ENCODE measurements at regions not wholly inside any gene's neighbourhood (a gene's known extent, or its start where the extent isn't known, plus 50 kb on each side); places are given as distances from the start of the nearest gene placed in this dataset.

DNA sequence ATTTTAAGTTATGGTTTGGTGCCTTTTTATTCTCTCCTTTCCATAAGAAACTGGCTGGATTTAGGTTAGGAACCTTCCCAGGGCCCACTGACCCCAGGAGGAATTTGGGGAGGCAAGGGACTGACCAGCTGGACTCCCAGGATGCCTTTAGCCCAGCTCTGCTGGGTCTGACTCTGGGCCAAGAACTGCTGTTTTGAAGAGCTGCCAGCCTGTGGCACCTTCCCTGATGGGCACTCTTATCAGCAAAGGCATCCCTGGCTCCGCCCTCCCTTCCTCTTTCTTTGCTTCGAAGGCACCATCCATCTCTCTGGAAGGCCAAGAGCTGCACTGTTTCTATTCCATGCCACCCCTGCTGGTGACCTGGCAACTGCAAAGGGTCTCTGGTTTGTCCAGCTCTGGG is 174.7 kb downstream of the POU4F1 start:
- DNase-seq (ENCODE audit: extremely low read depth, low read depth), result no peak

- no peak for DNase-seq (ENCODE audit: extremely low read depth, low read depth)
These were observed 177.2 kb downstream of the POU4F1 start for GRCh38 chr13:78426183-78426582.

- DNase-seq (ENCODE audit: extremely low read depth, low read depth), result no peak
These were observed 182.5 kb downstream of the POU4F1 start for GRCh38 chr13:78420814-78421213.

DNA sequence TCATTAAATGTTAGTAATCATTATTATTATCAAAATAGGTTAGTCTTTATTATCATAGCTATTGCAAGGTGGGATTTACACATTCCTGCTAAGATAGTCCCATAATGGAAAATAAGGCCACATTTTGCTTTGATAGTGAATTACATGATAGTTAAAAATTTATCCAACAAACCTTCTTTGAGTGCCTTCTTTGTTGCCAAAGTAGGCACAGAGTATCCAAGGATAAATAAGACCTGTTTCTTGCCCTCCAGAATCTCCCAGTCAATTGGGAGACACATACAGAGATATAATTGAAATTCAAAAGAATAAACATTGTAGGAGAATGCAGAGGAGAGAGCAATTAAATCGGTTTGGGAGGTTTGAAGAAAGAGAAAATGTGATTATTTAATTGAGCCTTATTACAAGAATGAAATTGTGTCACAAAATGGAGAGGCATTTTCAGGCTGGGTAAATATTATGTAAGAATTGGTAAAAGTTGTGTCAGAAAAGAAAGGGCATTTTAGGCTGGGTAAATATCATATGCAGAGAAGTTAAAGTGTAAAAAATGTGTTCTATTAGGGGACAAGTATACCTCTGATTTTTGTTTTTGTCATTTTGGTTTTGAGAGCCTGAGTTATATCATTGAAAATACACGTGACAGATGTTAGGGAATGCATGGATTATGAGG is 189.3 kb downstream of the POU4F1 start:
- no peak for DNase-seq (ENCODE audit: extremely low read depth, low read depth)

- no peak for DNase-seq (ENCODE audit: extremely low read depth, low read depth)
These were observed 192.5 kb downstream of the POU4F1 start for GRCh38 chr13:78410847-78411246.

- DNase-seq (ENCODE audit: extremely low read depth, low read depth), result no peak
These were observed 193.2 kb downstream of the POU4F1 start for GRCh38 chr13:78410164-78410563.

GRCh38 chr13:78409172-78409571 is 194.2 kb downstream of the POU4F1 start:
- DNase-seq (ENCODE audit: extremely low read depth, low read depth), result no peak

- DNase-seq (ENCODE audit: extremely low read depth, low read depth), result no peak
These were observed 198.4 kb downstream of the POU4F1 start for GRCh38 chr13:78404846-78405360.

GRCh38 chr13:78402708-78403400 is 200.5 kb downstream of the POU4F1 start:
- no peak for DNase-seq (ENCODE audit: extremely low read depth, low read depth)

GRCh38 chr13:78401873-78402707 is 201.3 kb downstream of the POU4F1 start:
- no peak for DNase-seq (ENCODE audit: extremely low read depth, low read depth)

GRCh38 chr13:78398743-78399410 is 204.5 kb downstream of the POU4F1 start:
- DNase-seq (ENCODE audit: extremely low read depth, low read depth), result no peak

- no peak for DNase-seq (ENCODE audit: extremely low read depth, low read depth)
These were observed 209.8 kb downstream of the POU4F1 start for GRCh38 chr13:78393286-78394142.

DNA sequence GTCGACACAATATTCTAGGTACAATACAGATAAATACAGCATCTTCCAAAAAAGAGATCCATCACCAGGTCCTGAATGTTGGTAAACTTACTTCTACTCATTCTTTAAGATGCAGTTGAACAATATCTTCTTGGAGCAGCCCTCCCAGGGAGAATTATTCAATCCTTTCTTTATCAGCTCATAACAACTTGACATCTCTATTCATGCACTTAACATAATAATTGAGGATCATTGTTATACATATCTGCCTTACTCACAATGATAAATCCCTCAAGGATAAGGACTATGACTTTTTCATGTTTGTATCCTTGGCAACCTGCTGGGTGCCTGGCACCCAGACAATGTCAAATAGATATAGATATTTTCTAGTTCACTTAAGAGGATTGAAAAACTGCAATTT is 219.5 kb downstream of the POU4F1 start:
- no peak for DNase-seq (ENCODE audit: extremely low read depth, low read depth)

GRCh38 chr13:78383071-78383484 is 220.3 kb downstream of the POU4F1 start:
- no peak for DNase-seq (ENCODE audit: extremely low read depth, low read depth)

DNA sequence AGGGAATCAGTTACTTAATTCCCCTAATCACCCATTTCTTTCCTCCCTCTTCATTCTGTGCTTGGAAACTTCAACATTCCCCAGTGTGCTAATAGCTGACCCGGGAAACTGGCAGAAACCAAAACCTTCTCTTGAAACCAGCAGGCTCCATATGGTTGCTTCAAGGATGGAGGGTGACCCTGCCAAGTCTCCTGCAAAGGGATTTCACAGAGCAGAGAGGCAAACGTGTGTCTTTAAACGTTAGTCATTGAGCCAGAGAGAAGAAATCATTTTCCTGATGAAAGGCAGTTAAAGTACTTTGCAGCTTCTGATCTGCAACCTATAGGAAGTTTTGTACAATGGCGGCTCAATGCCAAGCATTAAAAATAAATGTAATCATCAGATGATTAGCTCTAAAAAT is 220.9 kb downstream of the POU4F1 start:
- DNase-seq (ENCODE audit: extremely low read depth, low read depth), result no peak

DNA sequence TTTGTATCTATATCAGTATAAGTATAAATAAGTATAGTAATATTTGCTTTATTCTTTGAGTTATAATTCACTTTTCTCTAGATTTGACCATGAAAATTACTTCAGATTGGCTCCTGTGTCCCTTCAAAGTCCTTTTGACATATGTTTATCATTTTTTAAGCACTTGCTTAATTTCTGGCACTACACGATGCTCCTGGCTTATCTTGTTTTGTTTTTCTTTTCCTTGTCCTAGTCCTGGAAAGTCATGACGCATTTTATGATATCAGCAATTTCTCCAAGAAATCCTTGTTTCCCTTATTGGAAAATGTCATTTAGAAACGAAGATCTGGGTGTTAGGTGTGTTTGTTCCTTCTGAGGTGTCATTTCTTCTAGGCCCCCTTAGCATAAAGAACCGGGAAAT is 226.5 kb downstream of the POU4F1 start:
- no peak for DNase-seq (ENCODE audit: extremely low read depth, low read depth)

DNA sequence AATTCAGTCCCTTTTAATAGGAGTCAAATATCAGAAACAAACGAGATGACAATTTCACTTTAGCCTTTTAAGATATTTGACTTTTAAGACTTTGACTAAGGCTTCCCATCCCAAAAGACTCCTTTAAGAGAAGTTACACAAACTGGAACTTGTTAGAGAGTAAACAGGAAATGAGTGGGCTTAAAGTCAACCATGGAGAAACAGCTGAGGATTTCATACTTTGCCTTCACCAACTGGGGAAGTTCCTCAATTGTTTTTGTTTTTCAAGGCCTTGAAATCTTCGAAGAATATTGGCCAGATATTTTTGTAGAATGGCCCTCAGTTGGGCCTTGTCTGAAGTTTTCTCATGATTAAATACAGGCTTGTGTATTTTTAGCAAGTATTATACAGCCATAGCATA is 227.3 kb downstream of the POU4F1 start:
- no peak for DNase-seq (ENCODE audit: extremely low read depth, low read depth)

DNA sequence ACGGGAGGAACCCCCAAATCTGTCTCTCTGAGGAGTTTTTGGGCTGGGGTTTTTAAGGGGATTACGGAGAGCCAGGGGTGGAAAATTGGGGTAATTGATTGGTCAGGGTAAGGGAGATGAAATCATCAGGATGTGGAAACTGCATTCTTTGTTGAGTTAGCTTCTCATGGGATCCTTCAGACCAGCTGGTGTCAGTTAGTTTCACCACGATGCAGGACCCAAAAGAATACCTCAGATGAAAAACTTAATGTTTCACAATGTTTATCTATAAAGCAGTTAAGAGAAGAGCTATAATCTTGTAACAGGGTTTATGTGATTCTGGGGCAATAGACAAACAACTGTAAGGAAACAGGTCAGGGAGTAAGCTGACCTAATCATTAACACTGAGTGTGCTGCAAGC is 230.8 kb downstream of the POU4F1 start:
- DNase-seq (ENCODE audit: extremely low read depth, low read depth), result no peak

DNA sequence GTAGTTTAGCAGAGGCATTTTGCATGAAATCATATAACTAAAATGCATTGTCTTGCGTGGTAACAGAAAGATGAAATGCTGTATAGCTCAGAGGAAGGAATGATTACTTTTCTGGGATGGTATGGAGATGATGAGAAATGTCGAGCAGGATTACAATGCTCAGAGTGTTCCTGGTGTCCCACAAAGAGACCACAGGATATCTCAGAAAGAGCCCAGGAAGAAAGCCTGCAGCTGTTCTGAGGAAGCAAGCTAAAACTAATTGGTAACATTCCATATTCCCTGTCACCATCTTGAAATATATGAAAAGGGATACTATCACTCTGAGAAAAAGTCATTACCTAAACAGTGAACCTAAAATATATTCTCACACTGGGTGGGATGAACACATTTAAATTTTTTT is 233.1 kb downstream of the POU4F1 start:
- DNase-seq (ENCODE audit: extremely low read depth, low read depth), result no peak

DNA sequence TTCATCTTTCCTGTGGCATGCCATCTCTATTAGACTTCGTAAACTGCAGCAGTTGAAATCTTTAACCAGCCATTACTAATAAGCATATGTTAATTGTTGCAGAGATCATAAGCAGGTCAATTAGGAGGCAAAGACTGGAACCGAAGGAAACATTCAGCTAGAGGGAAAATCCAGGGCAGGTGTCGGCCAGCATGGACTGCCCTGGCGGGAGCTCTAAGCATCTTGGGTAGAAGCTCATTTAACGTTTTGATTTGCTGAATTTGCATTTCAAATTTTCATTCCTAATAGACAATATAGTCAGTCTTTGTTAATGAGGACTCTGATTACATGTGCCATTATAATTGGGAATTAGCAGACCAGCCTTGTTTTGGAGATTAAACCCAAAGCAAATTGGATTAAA is 238.6 kb downstream of the POU4F1 start:
- DNase-seq (ENCODE audit: extremely low read depth, low read depth), result no peak

All from NCI-H460 (cell line).